ENCODE measurements at regions not wholly inside any gene's neighbourhood (a gene's known extent, or its start where the extent isn't known, plus 50 kb on each side); places are given as distances from the start of the nearest gene placed in this dataset.

DNA sequence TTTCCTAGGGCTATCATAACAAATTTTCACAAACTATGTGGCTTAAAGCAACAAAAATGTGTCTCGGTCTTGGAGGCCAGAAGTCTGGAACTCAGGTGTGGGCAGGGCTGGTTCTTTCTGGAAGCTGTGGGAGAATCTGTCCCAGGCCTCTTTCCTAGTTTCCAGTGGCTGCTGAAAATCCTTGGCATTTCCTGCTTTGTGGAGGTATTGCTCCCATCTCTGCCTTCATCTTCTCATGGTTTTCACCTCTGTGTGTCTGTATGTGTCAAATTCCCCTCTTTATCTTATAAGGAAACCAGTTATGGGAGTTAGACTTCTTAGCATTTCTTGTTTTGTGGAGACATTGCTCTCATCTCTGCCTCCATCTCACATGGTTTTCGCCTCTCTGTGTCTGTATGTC, 130.4 kb upstream of the PLET1 start:
- Histone ChIP-seq H2BK12ac (ENCODE audit: low read depth, low read length) (no peak overlapping the region), H3K23ac (ENCODE audit: insufficient read length) (no peak overlapping the region), H3K4me2 (ENCODE audit: insufficient read depth in 1 of 2, low read depth in 2 of 2, low read length in 2 of 2) (no peak overlapping the region), H3K4ac (replicated peaks; ENCODE audit: insufficient read length, low read depth, low read length) (no peak overlapping the region), H3K9ac (replicated peaks in 1 of 4; ENCODE audit: extremely low read depth in 1 of 4, low read depth in 3 of 4, low read length in 3 of 4) (no peak overlapping the region), H4K5ac (ENCODE audit: insufficient read length, low read depth, low read length) (no peak overlapping the region), H3K27ac (ENCODE audit: low read depth, low read length) (no peak overlapping the region), H3K23me2 (ENCODE audit: low read depth, low read length) (no peaks in the 10 kb centered on the region), H2BK20ac (ENCODE audit: low read length) (no peak overlapping the region), H4K8ac (ENCODE audit: extremely low read depth, insufficient read depth, low read length) (no peak overlapping the region), H3K56ac (replicated peaks; ENCODE audit: insufficient read length, low read depth, low read length) (no peak overlapping the region), H3K14ac (ENCODE audit: insufficient read length) (no peak overlapping the region), H4K91ac (replicated peaks; ENCODE audit: insufficient read length, low read length) (no peak overlapping the region), H3K79me2 (ENCODE audit: control insufficient read depth in 1 of 2, insufficient read depth in 2 of 2, low read length in 2 of 2) (no peaks in the 10 kb centered on the region), H3K79me1 (ENCODE audit: low read depth, low read length) (no peaks in the 10 kb centered on the region), H3K4me3 (ENCODE audit: extremely low read depth in 1 of 4, insufficient read depth in 2 of 4, low read depth in 3 of 4, low read length in 4 of 4) (no peak overlapping the region), H3K9me3 (ENCODE audit: insufficient read depth in 2 of 2, low read depth in 1 of 2, low read length in 1 of 2) (no peaks in the 10 kb centered on the region), H2BK120ac (replicated peaks; ENCODE audit: low read depth, low read length) (no peak overlapping the region), H3K4me1 (replicated peaks in 1 of 4; ENCODE audit: control insufficient read depth in 3 of 4, insufficient read depth in 4 of 4, low read length in 3 of 4) (no peaks in the 10 kb centered on the region), H2AK5ac (ENCODE audit: low read depth, low read length) (no peak overlapping the region), H2BK15ac (ENCODE audit: low read length) (no peak overlapping the region), H4K20me1 (replicated peaks in 1 of 2; ENCODE audit: control insufficient read depth in 1 of 2, insufficient read depth in 2 of 2, low read length in 2 of 2) (no peaks in the 10 kb centered on the region), H2BK5ac (ENCODE audit: low read depth, low read length) (no peak overlapping the region), H3K36me3 (ENCODE audit: control insufficient read depth in 2 of 4, insufficient read depth in 4 of 4, low read length in 3 of 4) (no peaks in the 10 kb centered on the region), H3K27me3 (replicated peaks in 1 of 4; ENCODE audit: control insufficient read depth in 3 of 4, extremely low read depth in 1 of 4, insufficient read depth in 3 of 4, low read length in 3 of 4) (no peaks in the 10 kb centered on the region), H3K18ac (ENCODE audit: extremely low read depth, low read length) (no peak overlapping the region), H2AFZ (ENCODE audit: low read length) (no peak overlapping the region)
- DNase-seq (ENCODE audit: low read depth in 1 of 2, low spot score in 2 of 2) (no peak), FAIRE-seq (no peak)
- POLR2A ChIA-PET (ENCODE audit: partially characterized antibody): no interaction called here
- CTCF ChIA-PET (ENCODE audit: partially characterized antibody): no interaction called here
- 45% methylated on average over 2 of the region's 2 CpGs; no CpG with 5 or more reads in 1 of the 2 experiments for WGBS, 2 experiments (ENCODE audit: extremely low coverage in 1 of 2, insufficient coverage in 1 of 2, insufficient read length in 1 of 2, insufficient replicate concordance in 2 of 2, low coverage in 1 of 2, low lambda C conversion rate in 2 of 2, missing lambda C conversion rate in 1 of 2)
- TF ChIP-seq EGR1 (IDR thresholded peaks at IDR 0.05; ENCODE audit: borderline replicate concordance, low read depth, low read length) (no peak), SP2 (IDR thresholded peaks at IDR 0.05; ENCODE audit: low read length) (no peak), MAFK (IDR thresholded peaks at IDR 0.05; ENCODE audit: low read depth, low read length) (no peak), SP4 (IDR thresholded peaks at IDR 0.05; ENCODE audit: low read length) (no peak), CREB1 (IDR thresholded peaks at IDR 0.05) (no peak), KDM4A (IDR thresholded peaks at IDR 0.05; ENCODE audit: low read depth, low read length, severe bottlenecking) (no peak), HDAC6 (IDR thresholded peaks at IDR 0.05; ENCODE audit: low read depth, low read length) (no peak), CBX5 (IDR thresholded peaks at IDR 0.05; ENCODE audit: low read depth, low read length) (no peak), GTF2F1 (IDR thresholded peaks at IDR 0.05; ENCODE audit: borderline replicate concordance, low read depth, low read length) (no peak), SIRT6 (IDR thresholded peaks at IDR 0.05; ENCODE audit: low read length) (no peak), USF2 (IDR thresholded peaks at IDR 0.05; ENCODE audit: low read length) (no peak), CHD1 (IDR thresholded peaks at IDR 0.05; ENCODE audit: low read depth, low read length) (no peak), JUN (IDR thresholded peaks at IDR 0.05; ENCODE audit: low read depth, low read length) (no peak)
- TF ChIP-seq, protein P1, sequence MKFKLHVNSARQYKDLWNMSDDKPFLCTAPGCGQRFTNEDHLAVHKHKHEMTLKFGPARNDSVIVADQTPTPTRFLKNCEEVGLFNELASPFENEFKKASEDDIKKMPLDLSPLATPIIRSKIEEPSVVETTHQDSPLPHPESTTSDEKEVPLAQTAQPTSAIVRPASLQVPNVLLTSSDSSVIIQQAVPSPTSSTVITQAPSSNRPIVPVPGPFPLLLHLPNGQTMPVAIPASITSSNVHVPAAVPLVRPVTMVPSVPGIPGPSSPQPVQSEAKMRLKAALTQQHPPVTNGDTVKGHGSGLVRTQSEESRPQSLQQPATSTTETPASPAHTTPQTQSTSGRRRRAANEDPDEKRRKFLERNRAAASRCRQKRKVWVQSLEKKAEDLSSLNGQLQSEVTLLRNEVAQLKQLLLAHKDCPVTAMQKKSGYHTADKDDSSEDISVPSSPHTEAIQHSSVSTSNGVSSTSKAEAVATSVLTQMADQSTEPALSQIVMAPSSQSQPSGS (IDR thresholded peaks at IDR 0.05; ENCODE audit: low read length): no peak

Data from H1 (cell line).